ENCODE measurements at regions not wholly inside any gene's neighbourhood (a gene's known extent, or its start where the extent isn't known, plus 50 kb on each side); places are given as distances from the start of the nearest gene placed in this dataset.

GRCh38 chr7:42400961-42401360, 164.0 kb upstream of the GLI3 start:
- Histone ChIP-seq H2BK15ac (replicated peaks; ENCODE audit: low read depth) (no peak overlapping the region), H4K8ac (ENCODE audit: low read depth, low read length) (no peak overlapping the region), H3K4me1 (ENCODE audit: control insufficient read depth, low read depth, low read length) (no peaks in the 10 kb centered on the region), H3K18ac (ENCODE audit: low read length) (no peak overlapping the region), H3K4ac (ENCODE audit: low read depth, low read length) (no peak overlapping the region), H3K23ac (ENCODE audit: low read length) (no peak overlapping the region), H2BK120ac (ENCODE audit: low read depth, low read length) (no peak overlapping the region), H2BK5ac (ENCODE audit: low read length) (no peak overlapping the region), H3K36me3 (ENCODE audit: control insufficient read depth, insufficient read depth, low read length) (no peaks in the 10 kb centered on the region), H3K56ac (ENCODE audit: low read length) (no peak overlapping the region), H4K5ac (ENCODE audit: low read length) (no peak overlapping the region), H3K79me2 (ENCODE audit: control insufficient read depth, insufficient read depth, low read length) (no peaks in the 10 kb centered on the region), H2AK5ac (ENCODE audit: low read length) (no peak overlapping the region), H3K27ac (ENCODE audit: low read depth, low read length) (no peak overlapping the region), H3K27me3 (ENCODE audit: insufficient read depth, low read length, poor library complexity) (no peaks in the 10 kb centered on the region), H3K4me3 (ENCODE audit: low read length) (no peak overlapping the region), H3K79me1 (ENCODE audit: low read length) (no peaks in the 10 kb centered on the region), H3K4me2 (ENCODE audit: low read length) (no peak overlapping the region), H3K9ac (ENCODE audit: low read length) (no peak overlapping the region)
- WGBS (ENCODE audit: extremely low coverage, insufficient coverage, low lambda C conversion rate) = no CpG with 5 or more reads among the region's 7 CpGs
- no peak for DNase-seq

- no peak for DNase-seq
- no peaks in the 10 kb centered on the region for H3K27me3 ChIP-seq (ENCODE audit: insufficient read depth, low read length, poor library complexity)
Observed at GRCh38 chr7:42400211-42400772, 163.3 kb upstream of the GLI3 start.

GRCh38 chr7:42395607-42396006, 158.6 kb upstream of the GLI3 start:
- H3K9ac ChIP-seq (ENCODE audit: low read length) = no peak overlapping the region
- H3K27ac ChIP-seq (ENCODE audit: low read depth, low read length) = no peak overlapping the region
- H2AK5ac ChIP-seq (ENCODE audit: low read length) = no peak overlapping the region
- no peaks in the 10 kb centered on the region for H3K36me3 ChIP-seq (ENCODE audit: control insufficient read depth, insufficient read depth, low read length)
- H2BK15ac ChIP-seq (replicated peaks; ENCODE audit: low read depth) = no peak overlapping the region
- H3K4me2 ChIP-seq (ENCODE audit: low read length) = no peak overlapping the region
- H3K79me2 ChIP-seq (ENCODE audit: control insufficient read depth, insufficient read depth, low read length) = no peaks in the 10 kb centered on the region
- H3K79me1 ChIP-seq (ENCODE audit: low read length) = no peaks in the 10 kb centered on the region
- H3K4me3 ChIP-seq (ENCODE audit: low read length) = no peak overlapping the region
- no peak overlapping the region for H2BK120ac ChIP-seq (ENCODE audit: low read depth, low read length)
- H3K4me1 ChIP-seq (ENCODE audit: control insufficient read depth, low read depth, low read length) = no peaks in the 10 kb centered on the region
- H4K5ac ChIP-seq (ENCODE audit: low read length) = no peak overlapping the region
- H3K4ac ChIP-seq (ENCODE audit: low read depth, low read length) = no peak overlapping the region
- no peak overlapping the region for H3K18ac ChIP-seq (ENCODE audit: low read length)
- no peak overlapping the region for H3K23ac ChIP-seq (ENCODE audit: low read length)
- H3K27me3 ChIP-seq (ENCODE audit: insufficient read depth, low read length, poor library complexity) = no peaks in the 10 kb centered on the region
- no peak overlapping the region for H2BK5ac ChIP-seq (ENCODE audit: low read length)
- no peak for DNase-seq
- no peak overlapping the region for H4K8ac ChIP-seq (ENCODE audit: low read depth, low read length)
- no peak overlapping the region for H3K56ac ChIP-seq (ENCODE audit: low read length)

More at GRCh38 chr7:42400211-42400772, 163.3 kb upstream of the GLI3 start:
- Histone ChIP-seq H3K18ac (ENCODE audit: low read length) (no peak overlapping the region), H3K23ac (ENCODE audit: low read length) (no peak overlapping the region), H2AK5ac (ENCODE audit: low read length) (no peak overlapping the region), H2BK15ac (replicated peaks; ENCODE audit: low read depth) (no peak overlapping the region), H3K4me3 (ENCODE audit: low read length) (no peak overlapping the region), H2BK120ac (ENCODE audit: low read depth, low read length) (no peak overlapping the region), H3K27ac (ENCODE audit: low read depth, low read length) (no peak overlapping the region), H2BK5ac (ENCODE audit: low read length) (no peak overlapping the region), H3K9ac (ENCODE audit: low read length) (no peak overlapping the region), H4K5ac (ENCODE audit: low read length) (no peak overlapping the region), H3K4me2 (ENCODE audit: low read length) (no peak overlapping the region), H3K4ac (ENCODE audit: low read depth, low read length) (no peak overlapping the region), H3K36me3 (ENCODE audit: control insufficient read depth, insufficient read depth, low read length) (no peaks in the 10 kb centered on the region), H3K4me1 (ENCODE audit: control insufficient read depth, low read depth, low read length) (no peaks in the 10 kb centered on the region), H4K8ac (ENCODE audit: low read depth, low read length) (no peak overlapping the region), H3K56ac (ENCODE audit: low read length) (no peak overlapping the region), H3K79me2 (ENCODE audit: control insufficient read depth, insufficient read depth, low read length) (no peaks in the 10 kb centered on the region), H3K79me1 (ENCODE audit: low read length) (no peaks in the 10 kb centered on the region)
- WGBS (ENCODE audit: extremely low coverage, insufficient coverage, low lambda C conversion rate) = no CpG with 5 or more reads among the region's 4 CpGs

- Histone ChIP-seq H3K36me3 (ENCODE audit: control insufficient read depth, insufficient read depth, low read length) (no peaks in the 10 kb centered on the region), H3K9ac (ENCODE audit: low read length) (no peak overlapping the region), H3K27ac (ENCODE audit: low read depth, low read length) (no peak overlapping the region), H3K4me2 (ENCODE audit: low read length) (no peak overlapping the region), H2BK120ac (ENCODE audit: low read depth, low read length) (no peak overlapping the region), H2BK5ac (ENCODE audit: low read length) (no peak overlapping the region), H3K79me2 (ENCODE audit: control insufficient read depth, insufficient read depth, low read length) (no peaks in the 10 kb centered on the region), H3K27me3 (ENCODE audit: insufficient read depth, low read length, poor library complexity) (no peaks in the 10 kb centered on the region), H2AK5ac (ENCODE audit: low read length) (no peak overlapping the region), H3K79me1 (ENCODE audit: low read length) (no peaks in the 10 kb centered on the region), H3K56ac (ENCODE audit: low read length) (no peak overlapping the region), H3K4me1 (ENCODE audit: control insufficient read depth, low read depth, low read length) (no peaks in the 10 kb centered on the region), H4K5ac (ENCODE audit: low read length) (no peak overlapping the region), H3K4ac (ENCODE audit: low read depth, low read length) (no peak overlapping the region), H4K8ac (ENCODE audit: low read depth, low read length) (no peak overlapping the region), H3K18ac (ENCODE audit: low read length) (no peak overlapping the region), H2BK15ac (replicated peaks; ENCODE audit: low read depth) (no peak overlapping the region), H3K23ac (ENCODE audit: low read length) (no peak overlapping the region), H3K4me3 (ENCODE audit: low read length) (no peak overlapping the region)
- no peak for DNase-seq
- no CpG with 5 or more reads among the region's 3 CpGs for WGBS (ENCODE audit: extremely low coverage, insufficient coverage, low lambda C conversion rate)
Observed at GRCh38 chr7:42392826-42393225, 155.8 kb upstream of the GLI3 start.

GRCh38 chr7:42389697-42390096, 152.7 kb upstream of the GLI3 start:
- no peaks in the 10 kb centered on the region for H3K4me1 ChIP-seq (ENCODE audit: control insufficient read depth, low read depth, low read length)
- no peak overlapping the region for H4K5ac ChIP-seq (ENCODE audit: low read length)
- H3K27ac ChIP-seq (ENCODE audit: low read depth, low read length) = no peak overlapping the region
- H3K4me3 ChIP-seq (ENCODE audit: low read length) = no peak overlapping the region
- no peaks in the 10 kb centered on the region for H3K36me3 ChIP-seq (ENCODE audit: control insufficient read depth, insufficient read depth, low read length)
- H3K23ac ChIP-seq (ENCODE audit: low read length) = no peak overlapping the region
- DNase-seq = no peak
- H3K4ac ChIP-seq (ENCODE audit: low read depth, low read length) = no peak overlapping the region
- H3K27me3 ChIP-seq (ENCODE audit: insufficient read depth, low read length, poor library complexity) = no peaks in the 10 kb centered on the region
- H3K9ac ChIP-seq (ENCODE audit: low read length) = no peak overlapping the region
- no peak overlapping the region for H2BK15ac ChIP-seq (replicated peaks; ENCODE audit: low read depth)
- H2BK120ac ChIP-seq (ENCODE audit: low read depth, low read length) = no peak overlapping the region
- no peak overlapping the region for H2BK5ac ChIP-seq (ENCODE audit: low read length)
- no peak overlapping the region for H2AK5ac ChIP-seq (ENCODE audit: low read length)
- no peak overlapping the region for H3K4me2 ChIP-seq (ENCODE audit: low read length)
- WGBS (ENCODE audit: extremely low coverage, insufficient coverage, low lambda C conversion rate) = no CpG with 5 or more reads among the region's 1 CpG
- no peak overlapping the region for H3K18ac ChIP-seq (ENCODE audit: low read length)
- H3K56ac ChIP-seq (ENCODE audit: low read length) = no peak overlapping the region
- H3K79me2 ChIP-seq (ENCODE audit: control insufficient read depth, insufficient read depth, low read length) = no peaks in the 10 kb centered on the region
- no peaks in the 10 kb centered on the region for H3K79me1 ChIP-seq (ENCODE audit: low read length)
- H4K8ac ChIP-seq (ENCODE audit: low read depth, low read length) = no peak overlapping the region

- WGBS (ENCODE audit: extremely low coverage, insufficient coverage, low lambda C conversion rate) = no CpG with 5 or more reads among the region's 3 CpGs
- H2BK5ac ChIP-seq (ENCODE audit: low read length) = no peak overlapping the region
- no peak overlapping the region for H3K27ac ChIP-seq (ENCODE audit: low read depth, low read length)
- no peak overlapping the region for H3K4me3 ChIP-seq (ENCODE audit: low read length)
- H3K18ac ChIP-seq (ENCODE audit: low read length) = no peak overlapping the region
- no peak overlapping the region for H2BK15ac ChIP-seq (replicated peaks; ENCODE audit: low read depth)
- no peak overlapping the region for H2BK120ac ChIP-seq (ENCODE audit: low read depth, low read length)
- H3K4me2 ChIP-seq (ENCODE audit: low read length) = no peak overlapping the region
- no peak overlapping the region for H4K5ac ChIP-seq (ENCODE audit: low read length)
- peak; percentile 8 for DNase-seq
- no peaks in the 10 kb centered on the region for H3K79me2 ChIP-seq (ENCODE audit: control insufficient read depth, insufficient read depth, low read length)
- no peak overlapping the region for H2AK5ac ChIP-seq (ENCODE audit: low read length)
- H3K9ac ChIP-seq (ENCODE audit: low read length) = no peak overlapping the region
- no peaks in the 10 kb centered on the region for H3K36me3 ChIP-seq (ENCODE audit: control insufficient read depth, insufficient read depth, low read length)
- no peak overlapping the region for H3K56ac ChIP-seq (ENCODE audit: low read length)
- no peak overlapping the region for H4K8ac ChIP-seq (ENCODE audit: low read depth, low read length)
- no peak overlapping the region for H3K4ac ChIP-seq (ENCODE audit: low read depth, low read length)
- H3K27me3 ChIP-seq (ENCODE audit: insufficient read depth, low read length, poor library complexity) = no peaks in the 10 kb centered on the region
- no peaks in the 10 kb centered on the region for H3K79me1 ChIP-seq (ENCODE audit: low read length)
- no peak overlapping the region for H3K23ac ChIP-seq (ENCODE audit: low read length)
- H3K4me1 ChIP-seq (ENCODE audit: control insufficient read depth, low read depth, low read length) = no peaks in the 10 kb centered on the region
Observed at GRCh38 chr7:42385912-42386311, 148.9 kb upstream of the GLI3 start.

Measured in mesendoderm (in vitro differentiated cells).